NOMO-1 treated with dmso at 0.1 percent for 144 hours (cell line): ENCODE measurements at regions not wholly inside any gene's neighbourhood (a gene's known extent, or its start where the extent isn't known, plus 50 kb on each side); places are given as distances from the start of the nearest gene placed in this dataset.

Experiments
- DNase-seq: peaks from one replicate; lab custom pipeline; 2025; ENCODE audit not compliant: unreplicated experiment; lab: John Stamatoyannopoulos, UW

GRCh38 chr2:65799141-65799854 lies 366.9 kb upstream of the SPRED2 start:
- DNase-seq, result no peak

DNA sequence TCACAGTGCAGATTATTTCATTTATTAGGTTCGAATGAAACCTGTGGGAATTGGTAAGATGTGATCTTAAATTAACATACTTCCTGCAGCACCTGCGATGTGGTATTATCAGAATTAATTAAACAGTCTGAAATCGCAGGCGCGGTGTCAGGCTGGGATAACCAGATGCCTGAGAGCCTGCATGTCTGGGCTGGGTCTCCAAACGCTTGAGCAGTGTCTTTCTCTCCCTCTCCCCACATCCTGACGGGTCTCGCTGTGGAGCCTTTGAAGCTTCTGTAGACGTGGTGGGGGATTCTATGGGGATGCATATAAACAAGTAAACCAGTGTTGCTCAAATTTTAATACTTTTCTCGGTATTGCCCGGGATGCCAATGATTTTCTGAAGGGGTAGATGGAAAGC lies 366.2 kb upstream of the SPRED2 start:
- no peak for DNase-seq

- DNase-seq, result no peak
Observed at GRCh38 chr2:65794994-65795393, 362.6 kb upstream of the SPRED2 start.

DNA sequence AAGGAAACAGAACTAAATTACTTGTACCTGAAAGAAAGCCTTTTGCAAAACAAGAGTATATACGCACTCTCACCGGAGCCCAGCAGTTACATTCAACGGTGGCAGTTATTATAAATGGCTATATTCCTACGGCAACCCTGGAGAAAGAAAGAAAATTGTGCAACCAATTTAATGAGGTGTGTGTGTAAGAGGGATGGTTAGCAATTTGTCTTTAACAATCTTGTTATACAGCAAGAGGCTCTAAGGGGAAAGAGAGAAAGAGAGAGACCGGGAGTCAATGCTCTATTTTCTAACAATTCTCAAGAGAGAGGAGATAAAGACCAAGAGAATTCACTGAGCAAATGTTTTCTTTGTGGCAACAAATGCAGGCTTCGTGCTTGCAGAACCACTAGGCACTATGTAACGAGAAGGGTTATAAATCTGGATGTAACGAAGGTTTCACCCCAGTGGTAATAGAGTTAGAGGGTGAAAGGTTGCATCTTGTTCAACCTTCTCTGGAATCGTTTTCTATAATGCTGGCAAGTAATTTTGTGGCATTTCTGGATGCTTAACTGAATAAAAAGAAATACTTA lies 359.1 kb upstream of the SPRED2 start:
- DNase-seq, result no peak

DNA sequence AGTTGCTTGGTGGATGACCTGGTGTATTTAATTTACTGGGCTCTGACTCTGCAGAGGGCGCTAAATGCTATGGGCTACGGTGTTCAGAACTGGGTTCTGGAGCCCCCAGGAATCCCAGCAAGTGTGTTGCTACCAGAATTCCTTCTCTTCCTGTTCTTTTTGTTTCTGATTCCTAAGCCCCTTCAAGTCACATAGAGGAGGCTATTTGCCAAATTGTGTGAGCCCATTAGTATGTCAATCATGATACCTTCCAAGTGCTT lies 358.2 kb upstream of the SPRED2 start:
- no peak for DNase-seq

GRCh38 chr2:65789923-65790675 lies 357.7 kb upstream of the SPRED2 start:
- DNase-seq, result no peak

DNA sequence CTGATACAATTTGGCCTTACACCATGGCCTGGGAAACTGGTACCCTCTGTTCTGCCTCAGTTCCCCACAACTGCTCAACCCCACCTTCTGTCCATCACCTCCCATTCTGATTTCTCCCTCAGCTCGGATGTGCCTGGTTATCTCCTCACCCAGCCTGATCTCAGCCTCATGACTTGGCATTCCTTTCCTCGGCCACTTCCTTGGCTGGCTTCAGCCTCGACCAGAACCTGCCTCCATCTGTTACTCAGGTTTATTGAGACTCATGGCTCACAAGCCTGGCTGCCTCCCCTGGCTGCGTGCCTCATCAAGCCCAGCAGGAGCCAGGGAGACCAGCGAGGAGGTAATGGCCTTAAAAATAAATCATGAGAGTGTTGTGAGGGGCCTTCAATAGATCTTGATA lies 356.2 kb upstream of the SPRED2 start:
- no peak for DNase-seq

DNA sequence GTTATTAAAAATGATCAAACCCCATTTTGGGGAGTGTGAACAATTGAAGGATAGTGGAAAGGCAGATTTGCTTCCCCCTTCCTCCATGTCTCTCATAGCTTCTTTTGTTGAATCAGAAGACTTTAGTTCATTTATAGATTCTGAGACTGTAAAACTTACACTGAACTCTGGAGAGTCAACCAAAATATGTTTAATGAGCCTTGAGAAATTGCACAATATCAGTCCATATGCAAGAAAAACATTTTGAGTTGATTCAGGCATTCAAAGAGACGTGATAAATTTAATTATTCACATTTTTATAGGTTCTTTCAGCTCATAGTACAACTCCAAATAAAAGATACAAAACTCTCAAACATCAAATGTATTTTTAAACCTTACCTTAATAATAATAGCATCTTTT lies 354.4 kb upstream of the SPRED2 start:
- no peak for DNase-seq

DNA sequence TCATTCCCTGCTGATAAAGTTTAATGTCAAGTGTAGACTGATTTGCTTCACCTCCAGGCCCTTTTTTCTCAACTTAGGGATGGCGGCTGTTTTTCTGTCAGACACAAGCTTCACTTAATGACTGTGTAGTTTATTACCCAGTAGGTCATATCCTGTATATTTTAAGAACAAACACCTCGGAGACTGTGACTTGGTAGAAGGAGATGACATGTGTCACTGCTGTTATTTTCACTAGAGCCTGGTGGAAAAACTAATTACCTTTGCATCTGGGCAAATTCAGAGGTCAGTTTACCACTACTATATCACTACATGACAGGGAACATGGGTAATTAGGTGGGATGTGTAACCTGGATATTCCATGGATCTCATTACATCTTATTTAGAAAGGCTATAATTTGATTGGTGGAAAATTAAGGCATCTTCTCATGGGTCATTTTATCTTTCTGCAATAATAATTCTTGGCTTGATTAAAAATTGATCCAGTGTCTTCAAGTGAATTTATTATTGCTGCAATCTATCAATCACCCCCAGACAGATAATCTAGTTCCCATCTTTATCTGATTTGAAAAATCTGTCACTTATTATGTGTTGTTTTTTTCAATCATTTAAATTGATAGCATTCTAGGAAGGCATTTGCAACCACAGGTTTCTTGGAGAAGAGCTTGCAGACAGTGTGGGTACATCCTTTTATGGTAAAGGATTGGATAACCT lies 353.8 kb upstream of the SPRED2 start:
- no peak for DNase-seq

- no peak for DNase-seq
Observed at GRCh38 chr2:65782996-65783650, 350.7 kb upstream of the SPRED2 start.

GRCh38 chr2:65782186-65782585 lies 349.8 kb upstream of the SPRED2 start:
- no peak for DNase-seq

DNA sequence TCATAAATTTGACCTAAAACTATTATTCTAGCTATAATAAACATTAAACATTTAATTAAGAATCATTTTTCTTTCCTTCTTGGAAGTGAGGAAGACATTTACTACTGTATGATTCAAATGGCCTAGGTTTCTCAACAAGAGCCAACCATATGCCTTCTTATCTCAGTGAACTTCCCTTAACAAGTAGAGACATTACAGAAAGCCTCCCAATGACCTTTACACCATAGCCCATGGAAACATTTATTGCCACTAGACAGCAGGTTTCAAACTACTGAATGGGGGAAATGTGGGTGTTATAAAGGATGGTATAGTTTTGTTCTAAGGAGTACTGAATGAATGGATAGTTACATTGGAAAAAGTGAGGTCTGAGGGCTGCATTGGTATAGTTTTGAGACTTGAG lies 349.4 kb upstream of the SPRED2 start:
- no peak for DNase-seq

DNA sequence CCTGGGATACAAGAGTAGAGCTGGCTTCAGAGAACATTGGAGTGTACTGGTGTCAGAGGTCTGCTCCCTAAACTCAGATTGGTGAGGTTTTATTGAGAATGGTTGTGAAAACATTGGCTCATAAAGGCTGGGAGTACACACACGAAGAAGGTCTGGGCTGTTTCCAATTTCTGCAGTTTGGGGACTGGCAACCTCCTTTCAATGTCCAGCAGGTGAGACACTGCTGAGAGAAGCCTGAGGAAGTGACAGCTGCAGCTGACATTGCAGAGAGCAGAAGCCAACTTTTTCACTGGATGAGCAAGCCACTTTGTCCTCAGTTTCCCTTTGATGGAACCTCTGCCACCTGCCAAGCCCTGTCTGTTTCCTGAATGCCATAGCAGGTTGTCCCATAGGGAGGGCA lies 346.6 kb upstream of the SPRED2 start:
- no peak for DNase-seq

DNA sequence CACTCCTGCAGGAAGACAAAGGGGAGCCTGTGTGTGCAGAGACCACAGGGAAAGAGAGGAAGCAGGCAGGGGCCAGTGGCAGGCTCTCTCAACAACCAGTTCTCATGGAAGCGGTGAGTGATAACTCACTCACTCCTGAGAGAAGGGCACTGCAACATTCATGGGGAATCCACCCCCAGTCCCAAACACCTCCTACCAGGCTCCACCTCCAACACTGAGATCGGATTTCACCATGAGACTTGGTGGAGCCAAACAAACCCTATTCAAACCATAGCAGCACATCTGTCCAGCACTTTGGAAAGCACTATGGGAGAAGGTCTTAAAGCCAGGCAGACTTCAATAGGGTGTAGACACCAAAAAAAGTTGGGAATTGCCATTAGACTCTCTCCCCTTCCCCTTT lies 345.7 kb upstream of the SPRED2 start:
- no peak for DNase-seq

GRCh38 chr2:65775839-65776238 lies 343.4 kb upstream of the SPRED2 start:
- DNase-seq, result no peak

- no peak for DNase-seq
Observed at GRCh38 chr2:65767946-65768345, 335.5 kb upstream of the SPRED2 start.

GRCh38 chr2:65766768-65767267 lies 334.4 kb upstream of the SPRED2 start:
- DNase-seq, result no peak

DNA sequence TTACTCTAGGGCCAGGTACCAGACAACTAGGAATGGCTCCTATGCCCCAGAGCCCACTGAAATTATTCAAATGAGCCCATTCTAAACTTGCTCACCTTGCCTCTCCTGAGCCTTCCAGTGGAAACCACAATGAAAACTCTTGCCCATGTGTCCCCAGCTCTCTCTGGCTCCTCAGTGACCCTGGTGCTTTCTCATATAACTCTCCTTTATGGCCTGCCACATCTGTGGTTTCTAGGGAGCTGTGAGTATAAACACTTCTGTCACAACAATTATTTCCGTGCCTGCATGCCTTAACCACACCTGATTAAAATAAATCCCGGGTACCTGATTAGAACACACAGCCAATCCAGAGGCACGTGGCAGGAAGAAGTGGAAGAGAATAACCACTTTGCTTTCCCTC lies 333.0 kb upstream of the SPRED2 start:
- DNase-seq, result no peak

DNA sequence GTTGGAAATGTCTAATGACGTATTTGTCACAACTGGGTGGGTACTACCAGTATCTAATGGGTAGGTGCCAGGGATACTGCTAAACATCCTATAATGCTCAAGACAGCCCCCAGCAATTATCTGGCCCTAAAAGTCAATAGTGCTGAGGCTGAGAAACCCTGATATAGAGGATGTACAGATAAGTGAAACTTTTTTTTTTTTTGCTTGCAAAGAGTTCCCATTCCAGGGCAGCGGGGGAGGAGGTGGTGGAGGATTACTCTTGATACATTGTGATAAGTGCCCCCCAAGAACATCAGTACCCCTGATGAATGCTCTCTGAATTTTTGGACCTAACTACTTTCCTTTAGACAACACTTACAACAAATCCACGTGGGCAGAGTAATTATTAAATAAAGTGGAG lies 329.7 kb upstream of the SPRED2 start:
- no peak for DNase-seq

DNA sequence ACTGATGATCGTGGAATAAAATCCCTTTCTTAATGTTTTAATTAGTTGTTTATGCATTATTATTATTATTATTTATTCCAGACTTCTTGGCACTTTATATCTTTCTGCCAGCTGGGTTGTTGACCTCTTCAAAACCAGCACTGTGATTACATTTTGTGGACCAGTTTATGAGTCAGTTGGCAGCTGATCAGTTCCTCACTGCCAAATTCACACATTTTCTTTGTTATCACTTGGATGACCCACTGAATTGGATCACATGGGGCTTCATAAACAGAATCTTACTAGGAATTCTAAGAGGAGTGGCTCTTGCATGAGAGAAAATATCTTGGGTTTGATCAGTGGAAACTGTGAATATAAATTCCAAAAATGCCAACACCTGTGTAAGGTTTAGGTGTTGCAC lies 321.8 kb upstream of the SPRED2 start:
- no peak for DNase-seq

DNA sequence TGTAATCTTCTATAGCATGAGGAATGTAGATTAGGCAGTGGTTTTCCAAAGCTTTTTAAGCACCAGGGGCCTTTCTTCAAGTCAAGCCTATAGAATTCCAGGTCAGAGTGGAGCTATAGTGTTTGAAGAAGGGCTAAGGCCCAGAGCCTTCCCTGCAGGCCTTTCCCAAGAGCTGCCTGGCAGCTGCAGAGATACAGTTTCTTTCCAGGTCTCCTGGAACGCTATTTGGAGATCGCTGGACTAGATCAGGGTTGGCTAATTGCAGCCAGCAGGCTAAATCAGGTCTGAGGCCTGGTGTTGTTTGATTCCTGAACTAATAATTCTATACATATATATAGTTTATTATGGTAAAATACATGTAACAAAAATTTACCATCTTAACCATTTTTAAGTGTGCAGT lies 319.0 kb upstream of the SPRED2 start:
- DNase-seq, result no peak
